CD8-positive, alpha-beta memory T cell (primary cell): ENCODE measurements at regions not wholly inside any gene's neighbourhood (a gene's known extent, or its start where the extent isn't known, plus 50 kb on each side); places are given as distances from the start of the nearest gene placed in this dataset.

Experiments
- CTCF ChIA-PET: fragments of 350-600 bp; sonication (Branson Sonifier 250); formaldehyde crosslinking; loops from one replicate; lab custom pipeline; 2021; ENCODE audit warnings: antibody characterized with exemption; lab: Charles Lee
- POLR2A ChIA-PET: fragments of 350-600 bp; sonication (Branson Sonifier 250); formaldehyde crosslinking; loops from one replicate; lab custom pipeline; 2021; ENCODE audit warnings: antibody characterized with exemption; lab: Charles Lee
- DNase-seq, 5 donors: peaks; one replicate each; pipeline versions ENCODE4 v3.0.0 to v3.0.0-alpha.2; 2020 to 2022; ENCODE audit warnings: mixed read lengths in 1 of 5
- H3K27ac ChIP-seq: one replicate; pipeline ENCODE4 v1.7.0; 2013; ENCODE audit warnings: low read depth, mild to moderate bottlenecking, low read length, moderate library complexity
- H3K27me3 ChIP-seq: 2 replicates; pipeline ENCODE4 v1.7.0; 2013; ENCODE audit warnings: low read length, mild to moderate bottlenecking; ENCODE audit not compliant: insufficient read depth, poor library complexity, severe bottlenecking
- H3K36me3 ChIP-seq: 2 replicates; pipeline ENCODE4 v1.7.0; 2013; ENCODE audit warnings: mild to moderate bottlenecking, low read length, moderate library complexity; ENCODE audit not compliant: insufficient read depth
- H3K4me1 ChIP-seq: 2 replicates; pipeline ENCODE4 v1.7.0; 2013; ENCODE audit warnings: mild to moderate bottlenecking, low read length, moderate library complexity; ENCODE audit not compliant: insufficient read depth
- H3K4me3 ChIP-seq: 2 replicates; pipeline ENCODE4 v1.7.0; 2013; ENCODE audit warnings: mild to moderate bottlenecking, low read length
- H3K9me3 ChIP-seq: 2 replicates; pipeline ENCODE4 v1.7.0; 2013; ENCODE audit warnings: mild to moderate bottlenecking, low read length
- H3K27ac Mint-ChIP-seq, 8 donors: one replicate each; pipeline ENCODE4 v1.8.0; 2020 to 2021; ENCODE audit warnings: mixed read lengths in 8 of 8, mild to moderate bottlenecking in 6 of 8, inconsistent platforms in 3 of 8, moderate library complexity in 3 of 8
- H3K27me3 Mint-ChIP-seq, 2 donors: one replicate each; pipeline ENCODE4 v1.8.0; 2020 to 2021; ENCODE audit warnings: mixed read lengths in 2 of 2, mild to moderate bottlenecking in 1 of 2, moderate library complexity in 1 of 2
- H3K36me3 Mint-ChIP-seq, 3 donors: one replicate each; pipeline ENCODE4 v1.8.0; 2020 to 2021; ENCODE audit warnings: mixed read lengths in 3 of 3, inconsistent platforms in 1 of 3, mild to moderate bottlenecking in 1 of 3
- H3K4me1 Mint-ChIP-seq, 3 donors: one replicate each; pipeline ENCODE4 v1.8.0; 2020 to 2021; ENCODE audit warnings: mixed read lengths in 3 of 3, inconsistent platforms in 1 of 3, mild to moderate bottlenecking in 1 of 3
- H3K4me3 Mint-ChIP-seq, 7 donors: one replicate each; pipeline ENCODE4 v1.8.0; 2020 to 2021; ENCODE audit warnings: mixed read lengths in 7 of 7, mild to moderate bottlenecking in 6 of 7, moderate library complexity in 4 of 7, inconsistent platforms in 2 of 7
- H3K9me3 Mint-ChIP-seq, 5 donors: one replicate each; pipeline ENCODE4 v1.8.0; 2020 to 2022; ENCODE audit warnings: mixed read lengths in 5 of 5, mild to moderate bottlenecking in 3 of 5, moderate library complexity in 2 of 5, inconsistent platforms in 1 of 5

DNA sequence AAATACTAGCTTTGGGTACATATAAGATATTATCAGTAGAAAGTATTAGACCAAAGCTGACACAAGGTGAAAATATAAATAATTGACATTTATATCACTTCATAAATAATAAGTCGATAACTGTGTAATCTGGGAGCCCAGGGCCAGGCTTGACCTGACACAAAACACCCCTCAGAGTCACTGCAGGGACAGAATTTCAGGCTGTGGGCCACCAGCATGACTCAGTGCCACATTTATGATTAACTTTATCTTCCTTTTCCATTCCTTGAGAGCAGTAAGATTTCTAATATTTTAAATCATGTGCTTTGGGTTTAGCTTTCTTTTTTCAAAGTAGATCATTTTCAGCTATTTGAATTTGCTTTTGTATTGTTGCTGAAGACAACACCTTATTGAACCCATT lies 102.9 kb upstream of the NFE2L3 start:
- Mint-ChIP-seq H3K36me3 (peaks cover 0 to 11% (median 0%) of the 10 kb centered on the region in 3 donors), H3K4me3 (no peak overlapping the region), H3K27me3 (peaks cover 15 to 52% of the 10 kb centered on the region in 2 donors), H3K9me3 (peaks cover 0 to 11% (median 2%) of the 10 kb centered on the region in 5 donors), H3K27ac (no peak overlapping the region), H3K4me1 (no peaks in the 10 kb centered on the region)
- DNase-seq, result no peak
- peaks cover 10% of the 10 kb centered on the region for H3K27me3 ChIP-seq
- no peak overlapping the region for H3K4me3 ChIP-seq
- no peaks in the 10 kb centered on the region for H3K4me1 ChIP-seq
- ChIA-PET CTCF (no interaction called here), POLR2A (no interaction called here)
- H3K27ac ChIP-seq, result no peak overlapping the region
- no peaks in the 10 kb centered on the region for H3K36me3 ChIP-seq
- no peaks in the 10 kb centered on the region for H3K9me3 ChIP-seq

DNA sequence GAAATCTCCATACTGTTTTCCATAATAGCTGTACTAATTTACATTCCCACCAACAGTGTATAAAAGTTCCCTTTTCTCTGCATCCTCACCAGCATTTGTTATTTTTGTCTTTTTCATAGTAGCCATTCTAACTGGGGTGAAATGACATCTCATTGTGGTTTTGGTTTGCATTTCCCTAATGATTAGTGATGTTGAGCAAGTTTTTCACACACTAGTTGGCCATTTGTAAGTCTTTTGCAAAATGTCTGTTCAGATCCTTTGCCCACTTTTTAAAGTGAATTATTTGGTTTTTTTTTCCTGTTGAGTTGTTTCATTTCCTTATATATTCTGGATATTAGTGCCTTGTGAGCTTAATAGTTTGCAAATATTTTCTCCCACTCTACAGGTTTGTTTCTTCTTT lies 101.0 kb upstream of the NFE2L3 start:
- CTCF ChIA-PET, result interaction anchor here (1.0 kb wide), 1 partner anchor 9 kb away, joined by 3 read pairs; no protein-coding TSS in a partner anchor
- POLR2A ChIA-PET, result no interaction called here
- H3K27me3 Mint-ChIP-seq, result peaks cover 15 to 60% of the 10 kb centered on the region in 2 donors

DNA sequence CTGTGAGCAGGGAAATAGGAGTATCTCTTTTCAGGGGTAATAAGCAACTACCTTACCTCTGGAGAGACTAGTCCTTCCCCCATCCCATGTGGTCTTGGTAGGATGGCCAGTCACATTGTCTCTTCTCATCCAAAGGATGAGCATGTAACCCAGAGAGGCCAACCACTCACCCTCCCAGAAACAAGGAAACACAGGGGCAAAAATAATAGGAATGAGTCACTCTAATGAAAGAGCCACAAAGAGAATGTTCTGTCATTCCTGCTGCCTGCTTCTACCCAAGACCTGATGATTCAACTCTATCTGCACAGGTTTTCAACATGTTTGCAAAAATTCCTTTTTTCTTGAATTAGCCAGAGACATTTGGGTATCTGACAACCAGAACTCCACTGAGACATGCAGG lies 99.3 kb upstream of the NFE2L3 start:
- Mint-ChIP-seq H3K9me3 (peaks cover 0 to 11% (median 2%) of the 10 kb centered on the region in 5 donors), H3K4me3 (no peak overlapping the region), H3K27ac (no peak overlapping the region), H3K36me3 (peaks cover 0 to 11% (median 0%) of the 10 kb centered on the region in 3 donors), H3K27me3 (peaks cover 15 to 74% of the 10 kb centered on the region in 2 donors), H3K4me1 (no peaks in the 10 kb centered on the region)
- no peak overlapping the region for H3K27ac ChIP-seq
- peaks cover 10% of the 10 kb centered on the region for H3K27me3 ChIP-seq
- H3K4me1 ChIP-seq, result no peaks in the 10 kb centered on the region
- no peak for DNase-seq
- no peak overlapping the region for H3K4me3 ChIP-seq
- ChIA-PET POLR2A (no interaction called here), CTCF (no interaction called here)
- H3K36me3 ChIP-seq, result no peaks in the 10 kb centered on the region
- H3K9me3 ChIP-seq, result no peaks in the 10 kb centered on the region

More for the DNA sequence above, 101.0 kb upstream of the NFE2L3 start:
- H3K36me3 Mint-ChIP-seq, result peaks cover 0 to 11% (median 0%) of the 10 kb centered on the region in 3 donors
- H3K4me3 Mint-ChIP-seq, result no peak overlapping the region
- Histone ChIP-seq H3K36me3 (no peaks in the 10 kb centered on the region), H3K27me3 (peaks cover 10% of the 10 kb centered on the region), H3K4me1 (no peaks in the 10 kb centered on the region), H3K27ac (no peak overlapping the region), H3K4me3 (no peak overlapping the region), H3K9me3 (no peaks in the 10 kb centered on the region)
- no peaks in the 10 kb centered on the region for H3K4me1 Mint-ChIP-seq
- H3K9me3 Mint-ChIP-seq, result peaks cover 0 to 11% (median 2%) of the 10 kb centered on the region in 5 donors
- no peak for DNase-seq
- H3K27ac Mint-ChIP-seq, result no peak overlapping the region

DNA sequence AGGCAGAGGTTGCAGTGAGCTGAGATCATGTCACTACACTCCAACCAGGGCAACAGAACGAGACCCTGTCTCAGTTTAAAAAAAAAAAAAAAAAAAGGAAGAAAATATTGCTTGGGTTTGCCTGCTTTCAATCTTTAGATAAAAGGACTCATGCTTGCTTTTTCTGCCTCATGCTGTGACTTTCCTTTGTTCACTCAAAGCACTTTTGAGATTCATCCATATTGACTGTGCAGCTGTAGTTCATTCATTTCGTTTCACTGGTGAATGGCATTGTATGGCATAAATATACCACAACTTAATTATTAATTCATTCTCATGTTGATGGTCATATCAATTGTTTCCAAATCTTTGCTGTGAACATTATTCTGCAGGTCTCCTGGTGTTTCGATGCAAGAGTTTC lies 97.6 kb upstream of the NFE2L3 start:
- ChIA-PET POLR2A (no interaction called here), CTCF (interaction anchor here (0.9 kb wide), 1 partner anchor 162 kb away, joined by 3 read pairs; no protein-coding TSS in a partner anchor)
- Histone ChIP-seq H3K36me3 (no peaks in the 10 kb centered on the region), H3K4me3 (no peak overlapping the region), H3K4me1 (no peaks in the 10 kb centered on the region), H3K27me3 (peaks cover 10% of the 10 kb centered on the region), H3K27ac (no peak overlapping the region), H3K9me3 (no peaks in the 10 kb centered on the region)
- H3K4me1 Mint-ChIP-seq, result no peaks in the 10 kb centered on the region
- no peak overlapping the region for H3K4me3 Mint-ChIP-seq
- peaks cover 0 to 11% (median 2%) of the 10 kb centered on the region in 5 donors for H3K9me3 Mint-ChIP-seq
- no peak overlapping the region for H3K27ac Mint-ChIP-seq
- no peak for DNase-seq
- peaks cover 17 to 87% of the 10 kb centered on the region in 2 donors for H3K27me3 Mint-ChIP-seq
- peaks cover 0 to 11% (median 0%) of the 10 kb centered on the region in 3 donors for H3K36me3 Mint-ChIP-seq

DNA sequence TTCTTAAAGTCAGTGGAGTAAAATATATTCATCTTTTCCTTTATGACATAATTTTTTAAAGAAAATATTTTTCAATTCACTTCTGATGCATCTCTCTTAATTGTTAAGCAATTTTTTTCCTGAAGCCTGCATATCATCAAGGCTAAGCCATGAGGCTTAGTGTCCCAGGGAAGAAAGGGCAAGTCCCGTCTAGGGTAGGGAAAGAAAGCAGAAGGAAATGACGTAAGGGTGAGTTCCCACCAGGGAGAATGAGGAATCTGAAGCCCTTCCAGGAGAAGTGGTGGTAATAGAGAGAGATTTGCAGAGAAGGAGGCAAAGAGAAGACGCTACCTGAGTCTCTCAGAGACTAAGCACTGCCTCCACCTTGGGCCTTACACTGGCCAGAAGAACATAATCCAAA lies 96.8 kb upstream of the NFE2L3 start:
- DNase-seq, result no peak
- Mint-ChIP-seq H3K4me1 (no peaks in the 10 kb centered on the region), H3K27me3 (peaks cover 16 to 81% of the 10 kb centered on the region in 2 donors), H3K9me3 (peaks cover 0 to 11% (median 2%) of the 10 kb centered on the region in 5 donors), H3K27ac (no peak overlapping the region), H3K36me3 (peaks cover 0 to 11% (median 0%) of the 10 kb centered on the region in 3 donors), H3K4me3 (no peak overlapping the region)
- peaks cover 10% of the 10 kb centered on the region for H3K27me3 ChIP-seq
- H3K36me3 ChIP-seq, result no peaks in the 10 kb centered on the region
- ChIA-PET CTCF (interaction anchor here (6.5 kb wide), 1 partner anchor 161 kb away, joined by 70 read pairs; no protein-coding TSS in a partner anchor), POLR2A (no interaction called here)
- H3K9me3 ChIP-seq, result no peaks in the 10 kb centered on the region
- no peaks in the 10 kb centered on the region for H3K4me1 ChIP-seq
- H3K4me3 ChIP-seq, result no peak overlapping the region
- H3K27ac ChIP-seq, result no peak overlapping the region

DNA sequence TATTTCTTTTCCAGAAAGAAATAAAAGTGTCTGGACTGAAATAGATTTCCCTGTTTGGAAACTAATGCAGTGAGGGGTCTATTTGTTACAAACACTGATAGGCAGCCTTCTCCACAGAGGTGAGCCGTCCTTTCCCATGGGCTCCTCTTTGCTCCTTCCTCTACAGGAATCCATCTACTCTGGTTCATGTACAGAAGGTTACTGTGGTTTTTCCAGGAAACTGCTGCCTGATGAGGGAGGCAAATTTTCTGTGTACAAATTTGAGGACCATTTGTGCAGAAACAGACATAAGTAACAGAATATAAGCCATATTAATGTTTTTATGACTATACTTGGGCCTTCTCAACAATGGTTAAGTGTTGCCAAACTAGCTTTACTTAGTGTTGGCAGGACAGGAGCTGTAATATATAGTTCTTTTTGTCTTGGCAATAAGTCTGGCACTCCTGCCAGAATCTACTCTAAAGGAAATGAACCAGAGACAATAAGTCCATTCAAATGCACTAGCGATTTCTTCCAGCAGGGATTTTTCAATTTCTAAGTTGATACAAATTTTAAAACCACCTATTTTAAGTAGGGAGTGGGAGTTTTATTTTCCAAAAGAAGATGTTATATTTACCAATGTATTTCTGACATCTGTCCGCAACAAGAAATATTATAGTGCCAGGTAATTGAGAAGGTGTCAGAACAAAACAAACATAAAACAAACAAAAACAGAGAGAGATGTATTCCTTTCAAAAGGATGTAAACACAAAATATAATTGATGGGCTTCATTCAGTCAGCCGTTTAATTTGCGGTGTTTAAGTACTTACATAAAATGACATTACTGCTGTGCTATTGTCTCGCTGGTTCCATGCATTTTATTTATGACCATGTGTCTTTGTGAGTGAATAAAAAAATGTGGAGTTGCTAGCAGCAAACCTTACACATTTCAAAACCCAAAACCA lies 91.0 kb upstream of the NFE2L3 start:
- Histone ChIP-seq H3K4me3 (no peak overlapping the region), H3K36me3 (no peaks in the 10 kb centered on the region), H3K27ac (no peak overlapping the region), H3K4me1 (no peaks in the 10 kb centered on the region), H3K9me3 (no peaks in the 10 kb centered on the region), H3K27me3 (no peaks in the 10 kb centered on the region)
- Mint-ChIP-seq H3K4me3 (no peak overlapping the region), H3K4me1 (peaks cover 2 to 8% (median 5%) of the 10 kb centered on the region in 3 donors), H3K36me3 (no peaks in the 10 kb centered on the region), H3K27me3 (peaks cover 10 to 55% of the 10 kb centered on the region in 2 donors), H3K27ac (no peak overlapping the region), H3K9me3 (peaks cover 0 to 2% (median 0%) of the 10 kb centered on the region in 5 donors)
- no peak for DNase-seq
- POLR2A ChIA-PET, result no interaction called here
- CTCF ChIA-PET, result interaction anchor here (2.6 to 6.5 kb wide), 3 partner anchors 166 to 169 kb away, joined by 20 to 70 read pairs (median 26); no protein-coding TSS in a partner anchor

DNA sequence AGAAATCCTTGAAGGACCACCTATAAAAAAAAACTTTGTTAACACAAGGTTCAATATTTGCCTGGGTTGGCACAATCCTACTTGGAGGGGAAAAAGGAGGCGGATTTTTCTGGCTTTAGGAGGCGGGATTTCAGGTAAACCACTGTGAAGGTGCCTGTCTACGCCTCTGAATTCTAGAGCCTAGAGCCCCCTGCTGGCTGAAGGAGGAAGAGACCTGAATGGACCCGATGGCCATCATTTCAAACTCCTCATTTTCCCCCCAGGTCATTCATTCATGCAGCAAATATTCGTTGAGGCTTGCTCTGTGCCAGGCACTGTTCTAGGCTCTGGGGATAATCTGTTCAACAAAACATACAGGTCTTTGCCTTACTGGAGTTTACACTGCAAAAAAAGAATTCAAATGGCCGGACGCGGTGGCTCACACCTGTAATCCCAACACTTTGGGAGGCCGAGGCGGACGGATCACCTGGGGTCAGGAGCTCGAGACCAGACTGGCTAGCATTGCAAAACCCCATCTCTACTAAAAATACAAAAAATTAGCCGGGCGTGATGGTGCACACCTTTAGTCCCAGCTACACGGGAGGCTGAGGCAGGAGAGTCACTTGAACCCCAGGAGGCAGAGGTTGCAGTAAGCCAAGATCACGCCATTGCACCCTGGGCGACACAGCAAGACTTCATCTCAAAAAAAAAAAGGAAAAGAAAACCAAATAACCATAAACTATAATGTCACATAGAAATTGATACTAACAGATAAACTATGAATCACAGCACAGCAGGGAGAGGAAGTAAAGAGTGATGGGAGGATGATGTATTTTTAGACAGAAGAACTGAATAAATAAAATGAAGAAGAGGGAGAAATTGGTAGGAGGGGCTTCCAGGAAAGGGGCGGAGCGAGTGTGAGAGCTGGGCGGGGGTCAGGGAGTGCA lies 90.1 kb upstream of the NFE2L3 start:
- no peaks in the 10 kb centered on the region for H3K4me1 ChIP-seq
- POLR2A ChIA-PET, result interaction anchor here (0.7 kb wide), 1 partner anchor 169 kb away, joined by 8 read pairs; no protein-coding TSS in a partner anchor

More for the DNA sequence above, 90.1 kb upstream of the NFE2L3 start:
- Histone ChIP-seq H3K9me3 (no peaks in the 10 kb centered on the region), H3K27ac (no peak overlapping the region), H3K27me3 (no peaks in the 10 kb centered on the region), H3K36me3 (no peaks in the 10 kb centered on the region), H3K4me3 (no peak overlapping the region)
- H3K27me3 Mint-ChIP-seq, result peaks cover 8 to 52% of the 10 kb centered on the region in 2 donors
- H3K4me1 Mint-ChIP-seq, result peaks cover 2 to 8% (median 5%) of the 10 kb centered on the region in 3 donors
- H3K36me3 Mint-ChIP-seq, result no peaks in the 10 kb centered on the region
- peaks cover 0 to 2% (median 0%) of the 10 kb centered on the region in 5 donors for H3K9me3 Mint-ChIP-seq
- no peak overlapping the region for H3K27ac Mint-ChIP-seq
- CTCF ChIA-PET, result interaction anchor here (0.7 to 2.7 kb wide), 7 partner anchors 17 to 210 kb away, joined by 3 to 26 read pairs (median 3); no protein-coding TSS in a partner anchor
- peak; percentile 53 to 80 (median 60) for DNase-seq
- H3K4me3 Mint-ChIP-seq, result no peak overlapping the region
